GM18868 (cell line): ENCODE measurements at regions not wholly inside any gene's neighbourhood (a gene's known extent, or its start where the extent isn't known, plus 50 kb on each side); places are given as distances from the start of the nearest gene placed in this dataset.

ENCODE experiments used
- ATAC-seq: cut with Tn5 transposase; IDR thresholded peaks from one replicate; pipeline ENCODE4 v1.9.1; 2021; ENCODE audit warnings: mild to moderate bottlenecking, moderate library complexity; ENCODE audit not compliant: unreplicated experiment

DNA sequence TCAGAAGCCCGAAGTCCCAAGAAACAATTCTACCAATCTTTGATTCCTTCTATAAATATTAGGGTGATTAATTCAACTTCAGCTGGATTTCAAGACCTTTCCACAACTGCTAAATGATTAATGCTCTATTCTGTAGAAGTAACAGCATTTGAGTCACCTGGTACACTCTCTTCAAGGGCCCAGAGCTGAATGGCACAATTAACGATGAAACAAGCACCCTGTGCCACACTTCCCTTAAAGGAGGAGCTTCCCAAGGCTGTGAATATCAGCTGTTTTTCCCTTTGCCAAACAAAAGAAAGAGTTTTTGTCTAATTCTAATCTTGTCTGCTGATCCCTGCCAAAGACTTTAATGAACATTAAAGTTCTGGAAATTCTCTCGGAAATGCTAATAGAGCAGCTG is 56.0 kb downstream of the BOD1L2 start:
- ATAC-seq, result no peak

- no peak for ATAC-seq
Observed at GRCh38 chr18:57205641-57206040, 58.8 kb downstream of the BOD1L2 start.

DNA sequence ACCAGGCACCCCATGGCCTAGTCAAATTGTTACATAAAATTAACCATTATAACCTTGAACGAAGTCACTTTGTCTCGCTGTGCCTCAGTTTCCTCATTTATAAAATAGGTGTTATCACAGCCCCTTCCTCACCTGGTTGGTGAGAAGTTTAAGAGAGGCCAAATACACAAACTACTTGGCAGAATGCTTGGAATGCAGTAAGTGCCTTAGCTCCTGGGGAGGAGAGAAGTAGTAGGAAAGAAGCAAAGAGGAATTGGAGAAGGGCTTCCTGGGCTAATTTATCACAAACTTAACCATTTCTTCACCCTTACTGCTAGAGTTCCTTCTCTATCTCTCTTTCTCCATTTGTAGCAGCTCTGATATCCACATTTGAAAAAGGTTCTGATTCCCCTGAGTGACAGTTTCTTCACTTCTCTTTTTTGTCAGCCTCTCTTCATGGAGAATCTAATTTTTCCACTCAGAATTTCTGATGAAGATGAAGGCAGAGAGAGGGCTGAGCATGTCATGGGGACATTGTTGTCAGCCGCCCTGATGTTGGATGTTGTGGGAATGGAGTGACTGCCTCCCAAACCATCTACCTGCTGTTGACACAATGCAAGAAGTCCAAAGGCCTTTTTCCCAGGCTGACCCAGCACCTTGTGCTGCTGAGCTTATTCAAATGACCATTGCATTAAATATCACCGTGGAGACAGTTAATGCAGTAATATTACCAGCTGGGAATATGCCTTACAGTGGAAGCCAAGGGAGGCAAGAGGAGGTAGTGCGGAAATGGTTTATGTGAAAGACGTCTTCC is 60.4 kb downstream of the BOD1L2 start:
- ATAC-seq, result no peak

- no peak for ATAC-seq
Observed at GRCh38 chr18:57208047-57208446, 61.2 kb downstream of the BOD1L2 start.

- peak; percentile 75 for ATAC-seq
Observed at GRCh38 chr18:57209713-57210106, 62.8 kb downstream of the BOD1L2 start.

DNA sequence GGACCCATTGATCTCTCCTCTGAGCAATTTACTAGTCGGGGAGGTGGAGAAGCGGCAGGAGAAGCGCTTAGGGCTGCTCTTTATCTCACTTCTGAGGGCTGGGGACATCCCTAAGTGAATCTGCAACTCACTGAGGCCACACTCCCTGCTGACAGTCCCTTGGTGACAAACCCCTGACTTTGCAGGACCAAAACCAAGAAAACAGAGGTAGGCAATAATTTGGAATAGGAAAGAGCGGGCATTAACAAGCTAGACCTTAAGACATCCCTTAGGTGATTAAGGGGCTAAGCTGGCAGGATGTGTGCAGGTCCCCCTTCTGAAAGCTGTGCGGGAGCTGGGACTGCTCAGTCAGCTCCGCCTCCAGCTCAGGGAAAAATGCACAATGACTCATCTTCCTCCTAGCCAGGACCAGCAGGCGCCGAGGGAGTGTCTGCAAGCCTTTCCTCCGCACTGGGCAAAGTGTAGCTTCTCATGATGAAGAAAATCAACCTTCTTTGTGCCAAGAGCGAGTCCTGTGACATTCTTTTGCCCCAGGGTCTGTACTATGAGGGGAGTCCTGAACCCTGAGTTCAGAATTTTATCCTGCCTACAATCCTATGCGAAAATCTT is 63.3 kb downstream of the BOD1L2 start:
- peak; percentile 50 for ATAC-seq

DNA sequence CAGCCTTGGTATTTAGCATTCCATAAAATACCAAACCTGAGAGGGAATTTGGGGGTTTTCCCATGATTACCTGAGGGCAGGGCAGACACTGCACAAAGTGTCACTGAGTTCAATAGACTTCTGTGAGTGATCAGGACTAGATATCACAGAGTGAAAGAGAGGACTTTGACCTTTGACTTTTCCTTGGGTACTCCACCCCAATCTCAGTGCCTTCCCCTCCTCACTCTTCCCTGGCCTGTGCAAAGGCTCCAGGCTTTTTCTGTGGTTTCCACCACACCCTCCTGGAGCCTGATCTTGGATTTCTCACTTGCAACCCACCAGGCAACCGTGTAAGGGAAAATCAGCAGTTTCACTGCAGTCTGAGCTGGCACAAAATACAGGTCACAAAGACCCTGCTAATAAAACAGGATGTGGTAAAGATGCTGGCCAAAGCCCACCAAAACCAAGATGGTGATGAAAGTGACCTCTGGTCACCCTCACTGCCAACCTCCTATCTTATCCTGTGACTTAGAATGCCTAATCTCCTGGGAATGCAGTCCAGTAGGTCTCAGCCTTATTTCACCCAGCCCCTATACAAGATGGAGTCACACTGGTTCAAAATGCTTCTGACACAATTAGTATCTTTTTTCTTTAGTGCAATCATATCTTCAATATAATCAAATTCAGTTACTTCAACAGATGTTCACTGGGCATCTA is 64.0 kb downstream of the BOD1L2 start:
- no peak for ATAC-seq

- ATAC-seq, result no peak
Observed at GRCh38 chr18:57211412-57211750, 64.5 kb downstream of the BOD1L2 start.

- ATAC-seq, result no peak
Observed at GRCh38 chr18:57211776-57212175, 64.9 kb downstream of the BOD1L2 start.

DNA sequence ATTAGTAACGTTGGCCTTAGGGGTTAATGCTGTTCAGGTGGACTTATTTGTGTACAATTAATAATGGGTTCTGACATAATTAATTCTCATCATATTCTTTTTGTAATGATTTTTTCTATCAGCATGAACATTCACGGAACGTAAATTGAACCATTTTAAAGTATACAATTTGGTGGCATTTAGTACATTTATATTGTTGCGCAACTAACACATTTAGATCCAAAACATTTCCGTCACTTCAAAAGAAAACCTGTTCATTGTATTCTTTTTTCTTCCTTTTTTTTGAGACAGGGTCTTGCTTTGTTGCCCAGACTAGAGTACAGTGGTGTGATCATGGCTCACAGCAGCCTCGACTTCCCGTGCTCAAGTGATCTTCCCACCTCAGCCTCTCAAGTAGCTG is 65.8 kb downstream of the BOD1L2 start:
- no peak for ATAC-seq

DNA sequence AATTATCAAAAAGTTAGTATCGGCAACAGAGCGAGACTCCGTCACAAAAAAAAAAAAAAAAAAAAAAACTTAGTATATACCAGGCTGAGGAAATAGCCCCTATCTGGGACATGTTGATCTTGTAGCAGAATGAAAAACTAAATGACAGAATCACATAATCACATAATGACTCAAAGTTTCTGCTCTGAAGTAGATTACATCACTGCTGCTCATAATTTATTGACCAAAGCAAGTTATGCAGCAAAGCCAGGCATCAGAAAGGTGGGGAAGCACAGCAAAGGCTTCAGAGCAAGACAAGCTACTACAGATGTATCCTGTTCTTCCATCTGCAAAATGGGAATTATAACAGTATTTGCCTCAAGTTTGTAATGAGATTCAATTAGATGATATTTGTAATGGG is 68.1 kb downstream of the BOD1L2 start:
- no peak for ATAC-seq

DNA sequence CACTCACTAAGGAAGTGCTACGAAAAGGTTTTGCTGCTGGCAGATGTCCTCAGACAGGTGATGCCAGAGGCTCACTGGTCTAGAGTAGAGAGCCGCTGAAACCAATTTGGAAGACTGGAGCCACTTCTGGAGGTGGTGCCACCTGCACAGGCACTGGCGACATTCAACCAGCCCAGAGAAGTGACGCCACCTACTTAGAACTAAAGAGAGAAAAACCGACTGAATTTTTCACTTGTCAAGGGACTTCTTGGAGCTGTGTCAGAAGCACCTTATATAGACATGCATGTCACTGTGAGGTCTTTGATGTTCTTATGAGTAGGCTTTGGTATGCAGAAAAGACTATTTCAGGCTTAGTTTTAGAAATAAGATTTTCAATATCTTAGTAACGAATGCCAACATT is 71.4 kb downstream of the BOD1L2 start:
- ATAC-seq, result no peak

- ATAC-seq, result no peak
Observed at GRCh38 chr18:57219964-57220363, 73.1 kb downstream of the BOD1L2 start.

DNA sequence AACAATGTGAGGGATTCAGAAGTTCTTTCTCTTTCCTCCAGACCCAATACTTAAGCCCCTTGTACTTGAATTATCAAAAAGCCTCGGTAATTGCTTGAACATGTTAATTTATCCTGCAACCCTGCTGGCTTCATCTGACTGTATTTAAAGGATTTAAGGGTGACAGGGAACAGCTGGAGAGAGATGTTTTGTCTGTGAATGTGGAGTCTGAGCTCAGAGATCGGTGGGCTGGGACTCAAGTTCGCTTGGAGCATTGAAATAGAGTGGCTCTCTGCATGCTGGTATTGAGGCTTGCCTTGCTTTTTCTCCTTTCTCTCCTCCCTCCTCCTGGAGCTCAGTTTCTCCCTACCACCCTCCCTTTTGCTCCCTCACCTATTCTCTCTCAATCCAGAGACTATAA is 73.6 kb downstream of the BOD1L2 start:
- ATAC-seq, result no peak

DNA sequence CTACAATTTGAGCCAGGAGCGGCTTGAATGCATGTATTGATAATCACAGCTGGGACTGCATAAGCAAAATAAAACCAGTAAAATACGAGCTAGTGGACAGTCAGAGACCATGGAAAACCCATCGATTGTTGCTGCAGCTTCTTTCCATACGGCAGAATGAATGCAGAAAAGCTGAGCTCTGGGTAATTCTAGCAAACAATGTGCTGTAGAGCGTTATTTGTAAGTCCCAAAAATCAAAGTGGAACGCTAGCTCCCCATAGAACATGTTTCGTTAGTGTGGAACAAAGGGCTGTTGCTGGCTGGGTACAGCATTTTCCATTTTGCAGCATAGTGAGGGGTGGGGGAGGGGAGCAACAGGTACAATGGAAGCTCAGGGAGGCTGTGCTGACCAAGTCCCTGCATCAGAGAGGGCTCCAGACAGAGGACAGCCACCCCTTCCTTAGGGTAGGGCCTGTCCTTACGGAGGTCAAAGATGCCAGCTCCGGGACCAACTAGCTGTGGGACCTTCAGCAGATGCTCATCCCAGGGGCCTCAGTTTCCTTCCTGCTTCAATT is 74.1 kb downstream of the BOD1L2 start:
- no peak for ATAC-seq

DNA sequence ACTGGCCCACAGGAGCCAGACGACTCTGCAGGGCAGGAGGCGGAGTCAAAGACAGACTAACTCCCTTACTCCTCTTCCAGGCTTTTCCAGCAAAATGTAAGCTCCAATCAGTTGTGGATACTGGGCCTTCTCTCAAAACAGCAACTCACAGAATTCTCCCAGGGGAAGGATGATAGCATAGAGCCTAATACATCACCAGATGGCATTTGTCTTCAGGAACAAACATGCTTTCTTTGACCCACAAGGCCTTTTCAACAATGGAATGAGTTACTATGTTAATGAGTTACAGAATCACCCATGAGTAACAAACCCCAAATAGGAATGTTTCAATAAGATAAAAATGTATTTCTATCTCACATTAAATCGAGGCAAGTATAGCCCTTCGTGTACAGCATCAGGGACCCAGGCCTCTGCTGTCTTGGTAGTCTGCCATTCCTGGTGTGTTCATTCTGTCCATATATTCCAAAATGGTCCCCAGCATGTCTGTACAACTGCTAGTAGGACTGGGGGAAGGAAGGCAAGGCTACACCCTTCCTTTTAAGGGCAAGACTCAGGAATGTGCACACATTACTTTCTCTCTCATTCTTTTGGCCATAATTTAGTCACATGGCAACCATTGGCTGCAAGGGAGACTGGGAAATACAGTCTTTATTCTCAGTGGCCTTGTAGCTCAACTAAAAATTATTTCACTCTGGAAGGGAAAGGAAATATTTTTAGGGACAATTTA is 76.4 kb downstream of the BOD1L2 start:
- ATAC-seq, result no peak

- ATAC-seq, result no peak
Observed at GRCh38 chr18:57230861-57231585, 84.1 kb downstream of the BOD1L2 start.

DNA sequence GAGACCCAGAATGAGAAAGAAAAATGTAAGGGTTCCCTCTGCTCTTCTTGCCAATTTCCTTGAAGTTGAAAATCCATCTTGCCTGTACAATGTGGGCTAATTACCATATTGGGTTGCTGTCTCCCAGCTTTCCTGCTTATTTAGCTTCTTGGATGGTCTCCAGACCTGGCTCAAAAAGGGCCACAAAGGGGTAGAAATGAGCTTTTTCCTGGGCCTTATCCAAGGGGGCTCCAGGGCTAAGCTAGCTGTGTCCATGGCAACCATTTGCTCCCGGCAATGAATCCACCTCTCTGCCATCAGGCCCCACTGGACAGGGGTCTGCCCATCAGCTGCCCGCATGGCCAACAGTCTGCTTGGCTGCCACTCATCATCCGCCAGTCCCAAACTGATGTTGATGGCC is 85.0 kb downstream of the BOD1L2 start:
- ATAC-seq, result no peak

DNA sequence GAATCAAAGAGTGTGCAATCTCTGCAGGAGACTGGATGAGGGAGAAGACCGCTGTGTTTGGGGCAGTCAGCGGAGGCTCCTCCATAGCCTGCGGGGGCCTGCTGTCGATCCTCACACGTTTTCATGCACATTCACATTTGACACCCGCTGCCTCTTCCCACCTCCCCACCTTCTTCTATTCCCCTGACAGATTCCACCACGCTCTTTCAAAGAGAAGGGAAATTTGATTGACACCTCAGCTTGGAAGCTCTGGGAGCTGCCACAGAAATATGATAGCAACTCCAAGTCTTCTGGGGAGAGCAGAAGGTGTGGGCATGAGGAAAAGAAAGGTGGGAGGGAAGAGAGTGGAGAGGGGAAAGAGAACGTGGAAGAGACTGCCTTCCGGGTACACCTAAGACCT is 87.5 kb downstream of the BOD1L2 start:
- ATAC-seq, result no peak

- ATAC-seq, result no peak
Observed at GRCh38 chr18:57241869-57242268, 95.0 kb downstream of the BOD1L2 start.

- no peak for ATAC-seq
Observed at GRCh38 chr18:57242285-57242684, 95.4 kb downstream of the BOD1L2 start.
